ENCODE measurements at regions not wholly inside any gene's neighbourhood (a gene's known extent, or its start where the extent isn't known, plus 50 kb on each side); places are given as distances from the start of the nearest gene placed in this dataset.

DNA sequence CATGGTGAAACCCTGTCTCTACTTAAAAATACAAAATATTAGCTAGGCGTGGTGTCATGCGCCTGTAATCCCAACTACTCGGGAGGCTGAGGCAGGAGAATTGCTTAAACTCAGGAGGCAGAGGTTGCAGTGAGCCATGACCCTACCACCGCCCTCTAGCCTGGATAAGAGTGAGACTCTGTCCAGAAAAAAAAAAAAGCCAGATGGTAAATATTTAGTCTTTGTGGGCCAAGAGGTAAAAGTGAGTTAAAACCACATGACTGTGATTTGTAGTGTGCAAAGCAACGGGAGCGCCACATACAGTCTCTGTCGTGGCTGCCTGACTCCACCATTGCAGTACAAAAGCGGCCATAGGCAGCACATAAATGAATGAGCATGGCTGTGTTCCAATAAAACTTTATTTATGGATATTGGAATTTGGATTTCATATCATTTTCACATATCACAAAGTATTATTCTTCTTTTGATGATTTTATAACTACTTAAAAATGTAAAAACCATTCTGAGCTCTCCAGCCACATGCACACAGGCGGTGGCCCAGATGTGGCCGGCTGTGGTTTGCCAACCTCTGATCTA is 51.8 kb upstream of the CASZ1 start:
- Histone ChIP-seq H3K27ac (ENCODE audit: low read depth, low read length) (no peak overlapping the region), H3K9ac (ENCODE audit: low read depth in 1 of 2, low read length in 2 of 2) (no peak overlapping the region), H3K27me3 (ENCODE audit: control insufficient read depth in 1 of 2, insufficient read depth in 2 of 2, low read length in 2 of 2) (peaks cover 0 to 7% of the 10 kb centered on the region in 2 donors), H3K9me3 (ENCODE audit: control insufficient read depth in 1 of 2, low read length in 2 of 2) (peaks cover 0 to 7% of the 10 kb centered on the region in 2 donors), H3K4me3 (ENCODE audit: low read depth in 1 of 2, low read length in 2 of 2) (no peak overlapping the region), H3K4me1 (ENCODE audit: control insufficient read depth in 1 of 2, insufficient read depth in 2 of 2, low read length in 2 of 2) (no peaks in the 10 kb centered on the region), H3K36me3 (ENCODE audit: control insufficient read depth in 1 of 2, insufficient read depth in 2 of 2, low read length in 2 of 2) (no peaks in the 10 kb centered on the region)

DNA sequence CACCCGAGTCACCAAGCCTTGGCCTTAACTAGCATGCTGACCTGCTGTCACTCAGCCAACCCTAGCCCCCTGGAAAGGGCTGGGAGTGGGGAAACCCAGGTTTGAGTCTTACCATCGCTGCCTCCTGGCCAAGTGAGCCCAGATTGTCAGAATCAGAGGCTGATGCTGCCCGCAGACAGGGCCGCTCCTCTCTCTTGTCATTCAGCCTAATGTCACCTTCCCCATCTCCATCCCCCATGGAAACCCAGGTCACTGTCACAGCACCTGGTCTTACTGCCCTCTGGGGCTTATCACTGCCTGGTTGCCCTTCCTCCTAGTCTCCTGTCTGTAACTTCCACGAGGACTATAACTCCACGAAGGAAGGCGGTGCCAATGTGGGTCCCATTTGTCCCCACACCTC is 53.6 kb upstream of the CASZ1 start:
- Histone ChIP-seq H3K27me3 (ENCODE audit: control insufficient read depth in 1 of 2, insufficient read depth in 2 of 2, low read length in 2 of 2) (peaks cover 0 to 7% of the 10 kb centered on the region in 2 donors), H3K4me3 (ENCODE audit: low read depth in 1 of 2, low read length in 2 of 2) (no peak overlapping the region), H3K27ac (ENCODE audit: low read depth, low read length) (no peak overlapping the region), H3K4me1 (ENCODE audit: control insufficient read depth in 1 of 2, insufficient read depth in 2 of 2, low read length in 2 of 2) (no peaks in the 10 kb centered on the region), H3K9ac (ENCODE audit: low read depth in 1 of 2, low read length in 2 of 2) (no peak overlapping the region), H3K9me3 (ENCODE audit: control insufficient read depth in 1 of 2, low read length in 2 of 2) (no peaks in the 10 kb centered on the region), H3K36me3 (ENCODE audit: control insufficient read depth in 1 of 2, insufficient read depth in 2 of 2, low read length in 2 of 2) (no peaks in the 10 kb centered on the region)

DNA sequence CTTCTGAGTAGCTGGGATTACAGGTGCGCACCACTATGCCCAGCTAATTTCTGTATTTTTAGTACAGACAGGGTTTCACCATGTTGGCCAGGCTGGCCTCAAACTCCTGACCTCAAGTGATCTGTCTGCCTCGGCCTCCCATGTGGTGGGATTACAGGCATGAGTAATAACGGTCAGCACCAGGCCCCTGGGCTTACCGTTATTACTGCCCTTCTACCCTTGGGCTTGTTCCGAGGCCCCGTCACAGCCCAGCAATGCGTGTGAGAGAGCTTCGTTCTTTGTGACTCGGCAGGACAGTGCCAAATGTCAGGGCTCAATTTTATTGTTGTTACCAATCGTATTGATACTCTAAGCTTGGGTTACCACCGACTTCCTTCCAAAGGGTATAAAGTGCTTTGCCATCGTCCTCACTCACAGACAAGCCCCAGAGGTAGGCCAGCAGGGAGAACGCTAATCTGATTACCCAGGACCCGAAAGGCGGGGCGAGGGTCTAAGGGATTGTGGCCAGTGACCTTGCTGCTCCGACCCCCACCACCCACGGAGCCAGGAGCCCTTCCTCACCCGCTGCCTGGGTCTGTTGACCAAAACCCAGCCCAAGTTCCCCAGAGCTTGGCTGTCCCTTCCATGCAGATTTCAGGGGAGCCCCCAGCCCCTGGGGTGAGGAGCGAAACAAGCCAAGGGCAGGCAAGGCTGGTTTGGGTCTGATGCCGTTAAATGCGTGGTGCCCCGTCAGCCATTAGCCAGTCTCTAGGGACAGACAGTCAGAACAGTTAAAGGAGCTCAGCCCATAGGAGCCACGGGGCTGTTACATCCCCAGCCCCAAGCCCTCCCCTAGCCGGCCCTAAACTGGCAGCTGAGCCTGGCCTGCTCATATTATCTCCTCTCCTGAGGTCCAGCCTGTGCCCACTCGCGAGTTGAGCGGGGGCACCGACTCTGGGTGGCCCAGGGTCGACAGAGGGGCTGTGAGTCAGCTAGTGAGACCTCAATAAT is 54.9 kb upstream of the CASZ1 start:
- Histone ChIP-seq H3K4me3 (ENCODE audit: low read depth in 1 of 2, low read length in 2 of 2) (no peak overlapping the region), H3K27ac (ENCODE audit: low read depth, low read length) (no peak overlapping the region), H3K27me3 (ENCODE audit: control insufficient read depth in 1 of 2, insufficient read depth in 2 of 2, low read length in 2 of 2) (peaks cover 0 to 7% of the 10 kb centered on the region in 2 donors), H3K36me3 (ENCODE audit: control insufficient read depth in 1 of 2, insufficient read depth in 2 of 2, low read length in 2 of 2) (no peaks in the 10 kb centered on the region), H3K9me3 (ENCODE audit: control insufficient read depth in 1 of 2, low read length in 2 of 2) (no peaks in the 10 kb centered on the region), H3K9ac (ENCODE audit: low read depth in 1 of 2, low read length in 2 of 2) (no peak overlapping the region), H3K4me1 (ENCODE audit: control insufficient read depth in 1 of 2, insufficient read depth in 2 of 2, low read length in 2 of 2) (no peaks in the 10 kb centered on the region)

DNA sequence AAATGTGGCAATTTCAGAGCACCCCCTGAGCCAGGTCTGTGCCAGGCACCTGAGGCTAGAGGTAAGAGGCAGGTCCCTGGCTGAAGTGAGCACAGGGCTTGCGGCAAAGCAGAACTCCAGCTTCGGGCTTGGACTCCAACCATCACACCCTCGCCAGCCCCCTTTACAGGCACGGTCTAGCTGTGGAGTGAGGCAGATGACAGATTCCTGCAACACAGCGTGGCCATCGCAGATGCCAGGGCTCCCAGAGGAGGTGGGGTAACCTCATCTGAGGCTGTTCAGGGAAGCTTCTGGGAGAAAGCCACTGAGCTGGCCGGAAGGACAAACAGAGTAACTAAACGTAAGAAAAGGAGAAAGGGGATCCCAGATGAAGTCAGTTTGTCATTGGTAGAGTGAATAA is 55.6 kb upstream of the CASZ1 start:
- Histone ChIP-seq H3K27ac (ENCODE audit: low read depth, low read length) (no peak overlapping the region), H3K9ac (ENCODE audit: low read depth in 1 of 2, low read length in 2 of 2) (no peak overlapping the region), H3K4me3 (ENCODE audit: low read depth in 1 of 2, low read length in 2 of 2) (no peak overlapping the region), H3K9me3 (ENCODE audit: control insufficient read depth in 1 of 2, low read length in 2 of 2) (no peaks in the 10 kb centered on the region), H3K27me3 (ENCODE audit: control insufficient read depth in 1 of 2, insufficient read depth in 2 of 2, low read length in 2 of 2) (peaks cover 0 to 7% of the 10 kb centered on the region in 2 donors), H3K4me1 (ENCODE audit: control insufficient read depth in 1 of 2, insufficient read depth in 2 of 2, low read length in 2 of 2) (no peaks in the 10 kb centered on the region), H3K36me3 (ENCODE audit: control insufficient read depth in 1 of 2, insufficient read depth in 2 of 2, low read length in 2 of 2) (no peaks in the 10 kb centered on the region)

DNA sequence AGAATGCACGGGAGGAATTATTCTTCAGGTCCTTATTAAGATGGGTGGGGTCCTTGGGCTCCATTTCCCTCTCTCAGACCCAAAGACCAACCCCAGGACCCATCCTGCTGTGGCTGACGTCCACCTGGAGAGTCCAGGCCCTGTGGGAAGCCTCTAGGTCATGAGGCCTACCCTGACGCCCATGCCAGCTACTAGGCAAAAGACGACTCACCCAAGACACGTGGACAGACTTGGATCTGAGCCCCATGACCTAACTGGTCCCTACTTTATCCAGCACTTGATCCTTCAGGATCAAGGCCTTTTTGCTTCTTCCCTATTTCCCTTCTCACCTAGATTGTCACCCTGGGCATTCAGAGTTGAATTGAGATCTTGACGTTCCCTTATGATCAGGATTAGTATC is 56.0 kb upstream of the CASZ1 start:
- Histone ChIP-seq H3K4me3 (ENCODE audit: low read depth in 1 of 2, low read length in 2 of 2) (no peak overlapping the region), H3K27ac (ENCODE audit: low read depth, low read length) (no peak overlapping the region), H3K4me1 (ENCODE audit: control insufficient read depth in 1 of 2, insufficient read depth in 2 of 2, low read length in 2 of 2) (no peaks in the 10 kb centered on the region), H3K9me3 (ENCODE audit: control insufficient read depth in 1 of 2, low read length in 2 of 2) (no peaks in the 10 kb centered on the region), H3K9ac (ENCODE audit: low read depth in 1 of 2, low read length in 2 of 2) (no peak overlapping the region), H3K27me3 (ENCODE audit: control insufficient read depth in 1 of 2, insufficient read depth in 2 of 2, low read length in 2 of 2) (peaks cover 0 to 7% of the 10 kb centered on the region in 2 donors), H3K36me3 (ENCODE audit: control insufficient read depth in 1 of 2, insufficient read depth in 2 of 2, low read length in 2 of 2) (no peaks in the 10 kb centered on the region)

DNA sequence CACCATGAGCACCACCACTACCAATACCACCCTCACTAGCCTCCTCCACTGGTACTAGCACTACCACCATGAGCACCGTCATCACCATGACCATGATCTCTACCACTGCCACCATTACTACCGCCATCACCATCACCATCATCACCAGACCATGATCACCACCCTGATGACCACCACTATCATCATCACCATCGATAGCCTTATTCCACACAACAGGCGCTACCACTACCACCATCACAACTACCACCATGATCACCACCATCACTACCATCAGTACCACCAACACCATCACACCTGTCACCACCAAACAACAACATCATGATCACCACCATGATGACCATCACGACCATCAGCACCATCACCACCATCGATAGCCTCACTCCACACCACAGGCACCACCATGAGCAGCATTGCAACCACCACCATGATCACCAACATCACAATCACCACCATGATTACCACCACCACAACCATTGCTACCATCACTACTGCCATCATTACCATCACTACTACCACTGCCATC is 56.6 kb upstream of the CASZ1 start:
- Histone ChIP-seq H3K36me3 (ENCODE audit: control insufficient read depth in 1 of 2, insufficient read depth in 2 of 2, low read length in 2 of 2) (no peaks in the 10 kb centered on the region), H3K27ac (ENCODE audit: low read depth, low read length) (no peak overlapping the region), H3K9ac (ENCODE audit: low read depth in 1 of 2, low read length in 2 of 2) (no peak overlapping the region), H3K4me1 (ENCODE audit: control insufficient read depth in 1 of 2, insufficient read depth in 2 of 2, low read length in 2 of 2) (no peaks in the 10 kb centered on the region), H3K27me3 (ENCODE audit: control insufficient read depth in 1 of 2, insufficient read depth in 2 of 2, low read length in 2 of 2) (peaks cover 0 to 7% of the 10 kb centered on the region in 2 donors), H3K4me3 (ENCODE audit: low read depth in 1 of 2, low read length in 2 of 2) (no peak overlapping the region), H3K9me3 (ENCODE audit: control insufficient read depth in 1 of 2, low read length in 2 of 2) (no peaks in the 10 kb centered on the region)

DNA sequence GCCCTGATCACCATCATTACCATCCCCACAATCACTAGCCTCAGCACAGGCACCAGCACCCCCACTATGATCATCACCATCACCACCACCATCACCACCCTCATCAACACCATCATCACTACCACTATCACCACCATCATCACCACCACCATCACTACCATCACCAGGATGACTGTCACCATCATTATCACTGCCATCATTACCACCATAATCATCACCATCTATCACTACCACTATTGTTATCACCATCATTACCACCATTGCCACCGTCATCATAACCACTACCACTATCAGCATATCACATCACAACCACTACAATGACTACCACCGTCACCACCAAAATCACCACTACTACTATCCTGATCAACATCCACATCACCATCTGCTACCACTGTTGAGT is 57.3 kb upstream of the CASZ1 start:
- Histone ChIP-seq H3K36me3 (ENCODE audit: control insufficient read depth in 1 of 2, insufficient read depth in 2 of 2, low read length in 2 of 2) (no peaks in the 10 kb centered on the region), H3K9me3 (ENCODE audit: control insufficient read depth in 1 of 2, low read length in 2 of 2) (no peaks in the 10 kb centered on the region), H3K4me1 (ENCODE audit: control insufficient read depth in 1 of 2, insufficient read depth in 2 of 2, low read length in 2 of 2) (no peaks in the 10 kb centered on the region), H3K27me3 (ENCODE audit: control insufficient read depth in 1 of 2, insufficient read depth in 2 of 2, low read length in 2 of 2) (peaks cover 0 to 7% of the 10 kb centered on the region in 2 donors), H3K27ac (ENCODE audit: low read depth, low read length) (no peak overlapping the region), H3K4me3 (ENCODE audit: low read depth in 1 of 2, low read length in 2 of 2) (no peak overlapping the region), H3K9ac (ENCODE audit: low read depth in 1 of 2, low read length in 2 of 2) (no peak overlapping the region)

DNA sequence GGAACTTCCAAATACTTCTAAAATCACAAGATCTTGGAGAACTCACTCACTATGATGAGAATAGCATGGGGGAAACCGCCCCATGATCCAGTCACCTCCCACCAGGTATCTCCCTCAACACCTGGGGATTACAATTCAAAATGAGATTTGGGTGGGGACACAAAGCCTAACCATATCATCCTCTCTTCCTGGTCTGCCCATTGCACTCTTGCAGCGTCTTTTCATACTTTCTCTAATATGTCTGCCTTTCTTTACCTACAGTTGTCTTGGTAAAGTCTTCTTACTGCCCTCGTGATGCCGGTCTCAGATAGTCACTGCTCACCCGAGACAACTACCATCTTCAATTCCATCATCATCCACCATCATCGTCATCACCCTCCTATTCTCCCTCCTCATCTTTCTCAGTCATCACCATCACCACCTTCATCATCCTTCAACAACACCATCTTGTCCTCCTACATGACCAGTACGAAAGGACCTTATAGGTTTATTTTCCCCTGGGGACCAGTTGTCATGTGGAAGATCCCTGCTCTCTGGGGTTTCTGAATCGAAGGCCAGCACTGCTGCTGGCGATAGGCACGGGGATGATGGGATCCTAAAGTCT is 58.5 kb upstream of the CASZ1 start:
- no peak overlapping the region for H3K27ac ChIP-seq (ENCODE audit: low read depth, low read length)
- no peak overlapping the region for H3K9ac ChIP-seq (ENCODE audit: low read depth in 1 of 2, low read length in 2 of 2)
- H3K4me1 ChIP-seq (ENCODE audit: control insufficient read depth in 1 of 2, insufficient read depth in 2 of 2, low read length in 2 of 2): no peaks in the 10 kb centered on the region
- H3K36me3 ChIP-seq (ENCODE audit: control insufficient read depth in 1 of 2, insufficient read depth in 2 of 2, low read length in 2 of 2): no peaks in the 10 kb centered on the region
- no peak overlapping the region for H3K4me3 ChIP-seq (ENCODE audit: low read depth in 1 of 2, low read length in 2 of 2)
- H3K9me3 ChIP-seq (ENCODE audit: control insufficient read depth in 1 of 2, low read length in 2 of 2): no peaks in the 10 kb centered on the region
- H3K27me3 ChIP-seq (ENCODE audit: control insufficient read depth in 1 of 2, insufficient read depth in 2 of 2, low read length in 2 of 2): peaks cover 0 to 7% of the 10 kb centered on the region in 2 donors

DNA sequence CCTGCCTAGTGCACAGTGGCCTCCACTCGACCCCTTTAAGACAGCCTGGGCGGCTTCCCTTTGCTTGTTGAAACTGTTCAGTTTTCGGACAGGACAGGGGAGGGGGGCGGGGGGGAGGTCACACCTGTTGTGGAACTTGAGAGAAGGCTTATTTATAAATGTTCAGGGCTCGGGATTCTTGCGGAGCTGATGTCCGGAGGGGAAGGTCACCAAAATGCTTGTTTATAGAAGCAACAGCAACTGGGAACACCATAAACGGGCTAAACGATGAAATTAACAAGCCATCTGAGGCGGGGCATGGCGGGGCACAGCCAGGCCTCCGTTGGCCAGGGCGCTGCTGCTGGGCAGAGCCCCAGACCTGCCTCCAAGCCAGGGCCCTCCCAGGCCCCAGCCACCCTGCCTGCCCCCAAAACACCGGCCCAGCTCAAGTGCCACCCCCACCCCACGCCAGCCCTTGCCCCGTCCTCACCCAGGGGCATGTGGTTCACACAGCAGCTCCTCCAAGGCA is 59.8 kb upstream of the CASZ1 start:
- Histone ChIP-seq H3K4me1 (ENCODE audit: control insufficient read depth in 1 of 2, insufficient read depth in 2 of 2, low read length in 2 of 2) (no peaks in the 10 kb centered on the region), H3K4me3 (ENCODE audit: low read depth in 1 of 2, low read length in 2 of 2) (no peak overlapping the region), H3K27me3 (ENCODE audit: control insufficient read depth in 1 of 2, insufficient read depth in 2 of 2, low read length in 2 of 2) (peaks cover 0 to 4% of the 10 kb centered on the region in 2 donors), H3K9ac (ENCODE audit: low read depth in 1 of 2, low read length in 2 of 2) (no peak overlapping the region), H3K27ac (ENCODE audit: low read depth, low read length) (no peak overlapping the region), H3K9me3 (ENCODE audit: control insufficient read depth in 1 of 2, low read length in 2 of 2) (no peaks in the 10 kb centered on the region), H3K36me3 (ENCODE audit: control insufficient read depth in 1 of 2, insufficient read depth in 2 of 2, low read length in 2 of 2) (no peaks in the 10 kb centered on the region)

All from duodenal mucosa (tissue), 2 donors.